Lower lobe of right lung (tissue), 2 donors: ENCODE measurements at regions not wholly inside any gene's neighbourhood (a gene's known extent, or its start where the extent isn't known, plus 50 kb on each side); places are given as distances from the start of the nearest gene placed in this dataset.

Experiments
- ATAC-seq, 2 donors: fragments of 200-7000 bp; cut with Tn5 transposase; one replicate each; pipeline ENCODE4 v1.9.1; 2020 to 2022; ENCODE audit warnings: mild to moderate bottlenecking in 2 of 2, moderate library complexity in 2 of 2
- DNase-seq: peaks from one replicate; pipeline ENCODE4 v3.0.0-alpha.2; 2020
- H3K27ac ChIP-seq: fragments of 200-600 bp; one replicate; pipeline ENCODE4 v1.8.0; 2022
- H3K27me3 ChIP-seq: fragments of 200-600 bp; one replicate; pipeline ENCODE4 v1.8.0; 2022; ENCODE audit warnings: low read depth
- H3K36me3 ChIP-seq: fragments of 200-600 bp; one replicate; pipeline ENCODE4 v1.8.0; 2022; ENCODE audit warnings: mild to moderate bottlenecking
- H3K4me1 ChIP-seq: fragments of 200-600 bp; one replicate; pipeline ENCODE4 v1.8.0; 2022
- H3K4me3 ChIP-seq: fragments of 200-600 bp; one replicate; pipeline ENCODE4 v1.8.0; 2022; ENCODE audit warnings: mild to moderate bottlenecking
- H3K9me3 ChIP-seq: fragments of 200-600 bp; one replicate; pipeline ENCODE4 v1.8.0; 2022
- intact Hi-C: fragments of 100-400 bp; cut with DNase I; formaldehyde crosslinking; loops from one replicate; pipeline ENCODE4 v1.11.0; 2022
- TF ChIP-seq, protein P1 (sequence below): fragments of 200-600 bp; IDR thresholded peaks from one replicate; pipeline ENCODE4 v1.8.0; 2022; ENCODE audit warnings: antibody characterized with exemption, mild to moderate bottlenecking
- donor health status: DM: no; HTN: yes; CAD: no; lungs with severe emphysema.

DNA sequence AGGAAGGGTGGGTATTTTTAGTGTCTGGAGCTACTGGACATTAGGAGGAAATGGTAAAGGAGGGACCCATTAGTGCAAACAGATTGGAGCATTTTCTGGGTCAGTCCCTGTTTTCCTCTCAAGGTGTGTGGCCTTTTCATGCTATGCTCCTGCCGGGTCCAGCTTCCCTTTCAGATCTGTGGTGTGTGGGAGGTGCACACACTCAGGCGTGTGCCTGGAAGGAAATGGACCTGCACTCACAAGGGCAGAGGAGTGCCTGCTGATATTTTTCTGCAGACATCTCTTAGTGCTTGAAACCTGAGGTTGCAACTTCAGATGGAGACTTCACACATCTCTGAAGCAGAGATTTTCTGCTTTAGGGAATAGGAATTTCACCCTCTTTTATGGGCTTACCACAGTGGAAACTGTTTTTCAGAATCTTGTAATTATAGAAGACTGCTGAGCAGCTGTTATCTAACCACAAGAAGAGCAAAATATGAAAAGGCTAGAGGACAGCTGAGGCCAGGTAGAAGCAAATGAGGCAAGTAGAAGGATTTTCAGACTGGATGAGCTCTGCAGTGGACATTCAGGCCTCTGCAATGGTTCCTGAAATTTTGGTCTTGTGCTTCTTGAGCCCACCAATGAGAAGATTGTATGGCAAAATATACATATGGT lies 764.3 kb downstream of the QKI start:
- no peak for ATAC-seq
- TF ChIP-seq, protein P1, sequence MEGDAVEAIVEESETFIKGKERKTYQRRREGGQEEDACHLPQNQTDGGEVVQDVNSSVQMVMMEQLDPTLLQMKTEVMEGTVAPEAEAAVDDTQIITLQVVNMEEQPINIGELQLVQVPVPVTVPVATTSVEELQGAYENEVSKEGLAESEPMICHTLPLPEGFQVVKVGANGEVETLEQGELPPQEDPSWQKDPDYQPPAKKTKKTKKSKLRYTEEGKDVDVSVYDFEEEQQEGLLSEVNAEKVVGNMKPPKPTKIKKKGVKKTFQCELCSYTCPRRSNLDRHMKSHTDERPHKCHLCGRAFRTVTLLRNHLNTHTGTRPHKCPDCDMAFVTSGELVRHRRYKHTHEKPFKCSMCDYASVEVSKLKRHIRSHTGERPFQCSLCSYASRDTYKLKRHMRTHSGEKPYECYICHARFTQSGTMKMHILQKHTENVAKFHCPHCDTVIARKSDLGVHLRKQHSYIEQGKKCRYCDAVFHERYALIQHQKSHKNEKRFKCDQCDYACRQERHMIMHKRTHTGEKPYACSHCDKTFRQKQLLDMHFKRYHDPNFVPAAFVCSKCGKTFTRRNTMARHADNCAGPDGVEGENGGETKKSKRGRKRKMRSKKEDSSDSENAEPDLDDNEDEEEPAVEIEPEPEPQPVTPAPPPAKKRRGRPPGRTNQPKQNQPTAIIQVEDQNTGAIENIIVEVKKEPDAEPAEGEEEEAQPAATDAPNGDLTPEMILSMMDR, result no peak
- intact Hi-C loops, result no loop called here
- no peaks in the 10 kb centered on the region for H3K36me3 ChIP-seq
- H3K4me3 ChIP-seq, result no peak overlapping the region
- H3K27me3 ChIP-seq, result no peaks in the 10 kb centered on the region
- H3K27ac ChIP-seq, result no peak overlapping the region
- H3K4me1 ChIP-seq, result no peaks in the 10 kb centered on the region
- DNase-seq, result no peak
- no peaks in the 10 kb centered on the region for H3K9me3 ChIP-seq

DNA sequence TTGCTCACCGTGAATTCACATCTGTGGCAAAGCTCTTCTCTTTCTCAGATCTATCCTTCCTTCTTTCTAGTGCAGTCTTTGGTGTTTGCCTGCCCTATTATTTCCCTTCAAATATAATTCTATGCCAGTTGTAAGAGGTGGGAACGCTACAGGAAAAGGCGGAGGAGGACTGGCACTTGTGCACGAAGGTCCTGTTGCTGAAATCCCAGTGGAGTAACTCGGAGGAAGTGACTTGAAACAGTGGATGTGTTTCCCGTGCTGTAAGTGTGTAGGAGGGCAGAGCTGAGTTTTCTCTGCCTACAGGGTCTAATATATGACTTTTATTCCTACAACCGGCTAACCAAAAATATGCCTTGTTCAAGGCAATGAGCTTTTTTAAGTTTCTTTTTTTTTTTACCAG lies 754.8 kb downstream of the QKI start:
- intact Hi-C loops, result no loop called here
- no peak for ATAC-seq
- H3K9me3 ChIP-seq, result no peaks in the 10 kb centered on the region

DNA sequence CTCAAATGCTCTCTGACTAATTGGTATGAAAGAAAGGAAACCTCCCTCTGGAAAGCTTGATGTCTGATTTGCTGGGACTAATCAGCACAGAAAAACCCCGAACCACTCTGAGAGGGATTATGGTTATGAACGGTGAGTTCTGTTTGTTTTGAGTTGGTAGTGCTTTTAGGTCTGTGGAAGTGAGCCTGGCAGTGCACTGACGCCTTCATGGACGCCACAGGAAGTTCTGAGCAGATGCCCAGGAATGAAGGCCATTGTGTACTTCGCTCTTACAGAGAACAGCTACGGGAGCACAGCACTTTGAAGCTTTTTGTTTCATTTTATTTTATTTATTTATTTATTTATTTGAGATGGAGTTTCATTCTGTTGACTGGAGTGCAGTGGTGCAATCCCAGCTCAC lies 754.1 kb downstream of the QKI start:
- H3K4me3 ChIP-seq, result no peak overlapping the region
- no peak for ATAC-seq
- H3K4me1 ChIP-seq, result no peaks in the 10 kb centered on the region
- no peaks in the 10 kb centered on the region for H3K36me3 ChIP-seq
- H3K27ac ChIP-seq, result no peak overlapping the region
- no peaks in the 10 kb centered on the region for H3K27me3 ChIP-seq
- TF ChIP-seq, protein P1, result no peak
- no peak for DNase-seq
- intact Hi-C loops, result no loop called here
- H3K9me3 ChIP-seq, result no peaks in the 10 kb centered on the region

More for the DNA sequence above, 754.8 kb downstream of the QKI start:
- TF ChIP-seq, protein P1, result no peak
- Histone ChIP-seq H3K27ac (no peak overlapping the region), H3K4me3 (no peak overlapping the region), H3K36me3 (no peaks in the 10 kb centered on the region), H3K4me1 (no peaks in the 10 kb centered on the region), H3K27me3 (no peaks in the 10 kb centered on the region)
- DNase-seq, result no peak

DNA sequence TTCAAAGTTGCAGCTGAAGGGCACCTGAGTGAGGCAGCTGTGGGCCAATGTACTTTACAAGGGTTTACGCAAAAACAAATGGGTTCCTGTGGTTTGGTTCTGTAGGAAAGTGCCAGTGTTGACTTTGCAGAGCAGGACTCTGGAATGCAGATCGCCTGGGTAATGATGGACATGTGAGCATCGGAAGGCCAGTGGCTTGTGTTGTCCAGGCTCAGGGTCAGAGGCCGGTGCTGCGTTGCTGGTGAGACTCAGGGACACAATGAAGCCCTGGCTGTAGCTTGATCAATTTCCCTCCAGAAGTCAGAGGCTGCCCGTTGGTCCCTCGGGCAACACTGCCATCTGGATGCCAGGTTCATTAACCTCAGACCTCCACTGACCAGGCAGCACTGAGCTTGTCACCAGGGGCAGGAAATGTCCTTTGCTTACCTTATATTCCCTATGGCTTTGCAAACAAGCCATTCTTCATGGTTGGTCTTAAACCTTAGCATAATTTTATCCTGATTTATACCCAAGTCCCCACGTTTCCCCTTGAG lies 753.4 kb downstream of the QKI start:
- TF ChIP-seq, protein P1, result no peak
- Histone ChIP-seq H3K27ac (no peak overlapping the region), H3K4me3 (no peak overlapping the region), H3K9me3 (no peaks in the 10 kb centered on the region), H3K36me3 (no peaks in the 10 kb centered on the region), H3K4me1 (no peaks in the 10 kb centered on the region), H3K27me3 (no peaks in the 10 kb centered on the region)
- intact Hi-C loops, result no loop called here
- DNase-seq, result no peak
- no peak for ATAC-seq

DNA sequence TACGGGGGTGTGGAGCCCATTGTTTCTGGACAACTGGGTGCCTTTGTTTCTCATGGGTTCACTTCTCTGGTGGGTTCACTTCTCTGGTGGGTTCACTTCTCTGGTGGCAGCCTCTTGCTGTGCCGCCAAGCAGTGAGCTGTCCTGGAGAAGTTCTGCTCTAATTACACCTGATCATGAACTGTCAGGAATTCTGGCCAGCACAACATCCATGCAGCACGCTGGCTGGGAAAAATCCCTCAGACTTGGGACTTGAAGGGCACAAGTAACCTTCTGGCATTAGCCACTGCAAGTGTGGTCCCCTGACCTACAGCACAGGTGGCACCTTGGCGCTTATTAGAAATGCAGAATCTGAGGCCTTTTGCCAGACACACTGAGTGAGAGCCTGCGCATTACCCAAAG lies 752.5 kb downstream of the QKI start:
- no peak overlapping the region for H3K27ac ChIP-seq
- no peaks in the 10 kb centered on the region for H3K4me1 ChIP-seq
- TF ChIP-seq, protein P1, result no peak
- no peak overlapping the region for H3K4me3 ChIP-seq
- no peak for ATAC-seq
- H3K27me3 ChIP-seq, result no peaks in the 10 kb centered on the region
- H3K36me3 ChIP-seq, result no peaks in the 10 kb centered on the region
- H3K9me3 ChIP-seq, result no peaks in the 10 kb centered on the region
- no peak for DNase-seq
- intact Hi-C loops, result no loop called here
